SK-N-SH (cell line): ENCODE measurements at regions not wholly inside any gene's neighbourhood (a gene's known extent, or its start where the extent isn't known, plus 50 kb on each side); places are given as distances from the start of the nearest gene placed in this dataset.
"Not testable (repeated sequence)": the region's sequence is repeated elsewhere in the genome, so short reads cannot be mapped to it uniquely, and the experiment has no call there.

Experiments
- CTCF ChIA-PET: fragments of 300-600, 350-600 bp; formaldehyde crosslinking; extraction: SDS; loops from one replicate; lab custom pipeline; 2021; lab: Yijun Ruan, JAX
- POLR2A ChIA-PET: fragments of 350-600 bp; sonication (Branson Sonifier 250); formaldehyde crosslinking; extraction: SDS; loops from one replicate; lab custom pipeline; 2020; ENCODE audit warnings: antibody characterized with exemption, inconsistent platforms; lab: Yijun Ruan, JAX
- DNase-seq: peaks from one replicate; pipeline ENCODE4 v3.0.0; 2012
- H2AFZ ChIP-seq: fragments of 200-600 bp; sonication (generic); 2 replicates; pipeline ENCODE4 v1.8.1; 2016; ENCODE audit warnings: antibody characterized with exemption, mild to moderate bottlenecking, low read depth
- H3F3A ChIP-seq: fragments of 200-600 bp; sonication (generic); replicated peaks from 2 replicates; pipeline ENCODE3; 2016; ENCODE audit warnings: antibody characterized with exemption, mild to moderate bottlenecking; ENCODE audit not compliant: insufficient read depth
- H3K27ac ChIP-seq, 2 experiments: fragments of 200-500 bp in 1 of 2; fragments of 200-600 bp in 1 of 2; sonication (Bioruptor generic) in 1 of 2; sonication (generic), shearing (Covaris generic) in 1 of 2; 2 replicates each; pipeline versions ENCODE4 v1.5.1 to v1.6.1; 2014 to 2016; ENCODE audit warnings: low read depth in 2 of 2, inconsistent platforms in 1 of 2, low read length in 1 of 2, mild to moderate bottlenecking in 1 of 2, mixed read lengths in 1 of 2
- H3K27me3 ChIP-seq: fragments of 200-600 bp; sonication (generic), shearing (Covaris generic); 2 replicates; pipeline ENCODE4 v1.6.1; 2016; ENCODE audit warnings: mixed run types; ENCODE audit not compliant: insufficient read depth
- H3K36me3 ChIP-seq, 2 experiments: fragments of 200-500 bp in 1 of 2; fragments of 200-600 bp in 1 of 2; sonication (Bioruptor generic) in 1 of 2; sonication (generic) in 1 of 2; replicated peaks in 1 of 2; 2 replicates each; pipeline versions ENCODE3 to v1.5.1; 2014 to 2016; ENCODE audit warnings: low read length in 1 of 2, mild to moderate bottlenecking in 1 of 2; ENCODE audit not compliant: insufficient read depth in 2 of 2, control insufficient read depth in 1 of 2
- H3K4me1 ChIP-seq, 2 experiments: fragments of 200-500 bp in 1 of 2; fragments of 200-600 bp in 1 of 2; sonication (Bioruptor generic) in 1 of 2; sonication (generic), shearing (Covaris generic) in 1 of 2; 2 replicates each; pipeline versions ENCODE4 v1.5.1 to v1.6.1; 2014 to 2016; ENCODE audit warnings: low read depth in 1 of 2, low read length in 1 of 2, mixed run types in 1 of 2; ENCODE audit not compliant: insufficient read depth in 2 of 2, control insufficient read depth in 1 of 2
- H3K4me2 ChIP-seq: fragments of 200-600 bp; sonication (generic), shearing (Covaris generic); 2 replicates; pipeline ENCODE4 v1.6.1; 2017; ENCODE audit warnings: mixed run types
- H3K4me3 ChIP-seq, 2 experiments: fragments of 200-500 bp in 1 of 2; fragments of 200-600 bp in 1 of 2; sonication (Bioruptor generic) in 1 of 2; sonication (generic), shearing (Covaris generic) in 1 of 2; 2 replicates each; pipeline versions ENCODE4 v1.5.1 to v1.8.1; 2014 to 2016; ENCODE audit warnings: low read depth in 2 of 2, inconsistent platforms in 1 of 2, low read length in 1 of 2, mild to moderate bottlenecking in 1 of 2, mixed read lengths in 1 of 2, moderate library complexity in 1 of 2
- H3K79me2 ChIP-seq: fragments of 200-600 bp; sonication (generic); 2 replicates; pipeline ENCODE4 v1.8.1; 2017; ENCODE audit warnings: mild to moderate bottlenecking; ENCODE audit not compliant: insufficient read depth
- H3K9ac ChIP-seq: fragments of 200-600 bp; sonication (generic); 2 replicates; pipeline ENCODE4 v1.6.1; 2017; ENCODE audit warnings: mixed run types
- H3K9me2 ChIP-seq: fragments of 200-600 bp; sonication (generic); 2 replicates; pipeline ENCODE4 v1.6.1; 2017; ENCODE audit warnings: mixed run types
- H3K9me3 ChIP-seq: fragments of 200-600 bp; sonication (generic); 2 replicates; pipeline ENCODE4 v1.6.1; 2017; ENCODE audit warnings: mixed run types, mild to moderate bottlenecking, moderate library complexity
- H4K20me1 ChIP-seq: fragments of 200-600 bp; sonication (generic); 2 replicates; pipeline ENCODE4 v1.6.1; 2017; ENCODE audit warnings: mild to moderate bottlenecking, mixed run types; ENCODE audit not compliant: insufficient read depth
- ELF1 ChIP-seq: IDR thresholded peaks from 2 replicates; pipeline ENCODE4 v1.4.0; 2012
- EP300 ChIP-seq, 2 experiments: IDR thresholded peaks; 2 replicates each; pipeline versions ENCODE4 v1.4.0 to v1.6.1; 2012; ENCODE audit warnings: borderline replicate concordance in 1 of 2, low read depth in 1 of 2, low read length in 1 of 2
- EZH2phosphoT487 ChIP-seq: fragments of 200-600 bp; sonication (generic); IDR thresholded peaks from 2 replicates; pipeline ENCODE4 v1.6.1; 2017; ENCODE audit warnings: low read depth, mixed run types, mild to moderate bottlenecking, antibody characterized with exemption, moderate library complexity, borderline replicate concordance
- FOXM1 ChIP-seq: IDR thresholded peaks from 2 replicates; pipeline ENCODE4 v1.4.0; 2012; ENCODE audit warnings: low read depth, mild to moderate bottlenecking
- GATA2 ChIP-seq: sonication (generic); formaldehyde crosslinking; IDR thresholded peaks from 2 replicates; pipeline ENCODE4 v1.5.0; 2020; ENCODE audit warnings: mild to moderate bottlenecking, missing genetic modification reagents
- MEF2A ChIP-seq: IDR thresholded peaks from 2 replicates; pipeline ENCODE4 v1.4.0; 2012; ENCODE audit warnings: low read depth, borderline replicate concordance
- SMC3 ChIP-seq: IDR thresholded peaks from 2 replicates; pipeline ENCODE4 v1.6.1; 2012; ENCODE audit warnings: low read depth, low read length, improper control_type of control experiment
- TAF1 ChIP-seq: IDR thresholded peaks from 2 replicates; pipeline ENCODE4 v1.6.1; 2012; ENCODE audit warnings: low read depth, mild to moderate bottlenecking, low read length, moderate library complexity, borderline replicate concordance
- WGBS: methylation state at CpG from one replicate; pipeline ENCODE4 v1.1.6; 2017; ENCODE audit warnings: low lambda C conversion rate; 5-methylcytosine and 5-hydroxymethylcytosine counted together
- TF ChIP-seq, protein P1 (sequence below): fragments of 200-600 bp; sonication (generic); IDR thresholded peaks from 2 replicates; pipeline ENCODE4 v1.6.1; 2017; ENCODE audit warnings: antibody characterized with exemption, mild to moderate bottlenecking, moderate library complexity
- TF ChIP-seq, protein P2 (sequence below): fragments of 150-350 bp; IDR thresholded peaks from 2 replicates; pipeline ENCODE4 v1.6.1; 2016; ENCODE audit warnings: mild to moderate bottlenecking, low read depth, low read length

DNA sequence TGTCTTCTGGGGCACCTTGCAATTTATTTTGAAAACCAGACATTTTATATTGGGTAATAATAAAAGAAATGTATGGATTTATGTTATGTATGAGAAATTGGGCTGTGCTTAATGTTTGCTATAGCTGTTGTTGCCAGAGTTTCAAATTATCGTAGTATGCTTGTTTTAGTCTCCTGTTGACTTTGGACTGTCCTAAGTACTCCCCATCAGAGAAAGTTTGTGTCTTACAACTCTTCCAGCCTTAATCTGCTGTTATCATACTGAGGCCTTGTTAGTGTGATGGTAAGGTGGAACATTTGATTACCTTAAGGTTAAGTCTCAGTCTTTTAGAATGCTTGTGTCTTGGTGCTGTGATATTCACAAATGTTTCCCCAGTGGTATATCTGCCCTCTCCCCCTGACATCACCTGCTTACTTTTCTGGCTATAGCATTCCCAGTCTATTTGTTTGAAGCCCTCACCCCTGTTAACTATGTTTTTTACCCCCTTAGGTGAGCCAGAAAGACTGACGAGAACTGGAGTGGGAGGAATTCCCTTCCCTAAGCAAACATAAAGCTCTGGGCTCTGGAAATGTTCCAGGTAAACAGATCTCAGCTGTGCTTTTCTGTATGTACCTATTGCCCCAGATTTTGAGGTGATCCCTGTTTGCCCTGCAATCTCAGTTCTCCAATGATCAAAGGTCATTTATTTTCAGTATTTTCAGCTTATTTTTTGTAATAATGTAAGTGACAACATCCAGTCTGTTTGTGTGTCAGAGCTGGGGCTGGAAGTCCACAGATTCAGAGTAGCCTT, 581.1 kb upstream of the CITED2 start:
- H3K4me1 ChIP-seq = no peaks in the 10 kb centered on the region
- H3K9me2 ChIP-seq = no peaks in the 10 kb centered on the region
- POLR2A ChIA-PET = no interaction called here
- 88% methylated on average over 2 of the region's 2 CpGs for WGBS
- H3K9me3 ChIP-seq = peaks cover 15% of the 10 kb centered on the region
- H3F3A ChIP-seq = peaks cover 4% of the 10 kb centered on the region
- H3K4me2 ChIP-seq = no peak overlapping the region
- no peaks in the 10 kb centered on the region for H3K79me2 ChIP-seq
- H3K27me3 ChIP-seq = no peaks in the 10 kb centered on the region
- no peak overlapping the region for H2AFZ ChIP-seq
- no peaks in the 10 kb centered on the region for H4K20me1 ChIP-seq
- DNase-seq = no peak
- H3K27ac ChIP-seq = no peak overlapping the region
- no peak overlapping the region for H3K9ac ChIP-seq
- no peak overlapping the region for H3K4me3 ChIP-seq
- CTCF ChIA-PET = no interaction called here
- TF ChIP-seq ELF1 (no peak), GATA2 (CRISPR knock-in tag) (no peak), SMC3 (no peak), TAF1 (no peak), MEF2A (no peak)
- TF ChIP-seq, protein P1, sequence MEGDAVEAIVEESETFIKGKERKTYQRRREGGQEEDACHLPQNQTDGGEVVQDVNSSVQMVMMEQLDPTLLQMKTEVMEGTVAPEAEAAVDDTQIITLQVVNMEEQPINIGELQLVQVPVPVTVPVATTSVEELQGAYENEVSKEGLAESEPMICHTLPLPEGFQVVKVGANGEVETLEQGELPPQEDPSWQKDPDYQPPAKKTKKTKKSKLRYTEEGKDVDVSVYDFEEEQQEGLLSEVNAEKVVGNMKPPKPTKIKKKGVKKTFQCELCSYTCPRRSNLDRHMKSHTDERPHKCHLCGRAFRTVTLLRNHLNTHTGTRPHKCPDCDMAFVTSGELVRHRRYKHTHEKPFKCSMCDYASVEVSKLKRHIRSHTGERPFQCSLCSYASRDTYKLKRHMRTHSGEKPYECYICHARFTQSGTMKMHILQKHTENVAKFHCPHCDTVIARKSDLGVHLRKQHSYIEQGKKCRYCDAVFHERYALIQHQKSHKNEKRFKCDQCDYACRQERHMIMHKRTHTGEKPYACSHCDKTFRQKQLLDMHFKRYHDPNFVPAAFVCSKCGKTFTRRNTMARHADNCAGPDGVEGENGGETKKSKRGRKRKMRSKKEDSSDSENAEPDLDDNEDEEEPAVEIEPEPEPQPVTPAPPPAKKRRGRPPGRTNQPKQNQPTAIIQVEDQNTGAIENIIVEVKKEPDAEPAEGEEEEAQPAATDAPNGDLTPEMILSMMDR = no peak
- H3K36me3 ChIP-seq = no peaks in the 10 kb centered on the region

DNA sequence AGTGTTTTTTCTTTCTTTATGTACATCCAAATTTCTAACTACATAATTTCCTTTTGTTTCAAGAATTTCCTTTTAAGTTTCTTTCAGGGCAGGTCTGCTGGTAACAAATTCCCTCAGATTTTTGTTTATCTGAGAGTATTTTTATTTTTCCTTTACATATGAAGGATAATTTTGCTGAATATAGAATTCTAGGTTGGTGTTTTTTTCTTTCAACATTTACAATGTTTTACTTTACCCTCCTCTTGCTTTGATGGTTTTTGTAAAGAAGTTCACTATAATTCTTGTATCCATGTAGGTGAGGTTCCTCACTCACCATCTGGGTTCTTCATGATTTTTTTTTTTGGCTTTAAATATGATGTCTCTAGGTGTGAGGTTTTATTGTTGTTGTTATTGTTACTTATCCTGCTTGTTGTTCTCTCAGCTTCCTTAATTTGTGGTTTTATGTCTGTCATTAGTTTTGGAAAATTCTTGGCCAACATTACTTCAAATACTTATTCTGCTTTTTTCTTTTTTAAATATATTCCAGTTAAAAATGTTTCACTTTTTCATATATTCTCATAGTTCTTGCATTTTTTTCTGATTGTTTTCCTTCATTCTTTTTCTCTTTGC, 580.1 kb upstream of the CITED2 start:
- no peak overlapping the region for H3K4me3 ChIP-seq
- peaks cover 15% of the 10 kb centered on the region for H3K9me3 ChIP-seq
- H3K9me2 ChIP-seq = no peaks in the 10 kb centered on the region
- H3K27me3 ChIP-seq = no peaks in the 10 kb centered on the region
- no peak overlapping the region for H3K9ac ChIP-seq
- CTCF ChIA-PET = no interaction called here
- H3K36me3 ChIP-seq = no peaks in the 10 kb centered on the region
- H3K27ac ChIP-seq = no peak overlapping the region
- POLR2A ChIA-PET = no interaction called here
- DNase-seq = no peak
- no peaks in the 10 kb centered on the region for H3K4me1 ChIP-seq
- TF ChIP-seq, protein P2, sequence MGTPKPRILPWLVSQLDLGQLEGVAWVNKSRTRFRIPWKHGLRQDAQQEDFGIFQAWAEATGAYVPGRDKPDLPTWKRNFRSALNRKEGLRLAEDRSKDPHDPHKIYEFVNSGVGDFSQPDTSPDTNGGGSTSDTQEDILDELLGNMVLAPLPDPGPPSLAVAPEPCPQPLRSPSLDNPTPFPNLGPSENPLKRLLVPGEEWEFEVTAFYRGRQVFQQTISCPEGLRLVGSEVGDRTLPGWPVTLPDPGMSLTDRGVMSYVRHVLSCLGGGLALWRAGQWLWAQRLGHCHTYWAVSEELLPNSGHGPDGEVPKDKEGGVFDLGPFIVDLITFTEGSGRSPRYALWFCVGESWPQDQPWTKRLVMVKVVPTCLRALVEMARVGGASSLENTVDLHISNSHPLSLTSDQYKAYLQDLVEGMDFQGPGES = no peak
- TF ChIP-seq EP300 (IDR thresholded peaks at IDR 0.05; ENCODE audit: borderline replicate concordance in 1 of 2, low read depth in 1 of 2, low read length in 1 of 2) (no peak), ELF1 (no peak), EZH2phosphoT487 (no peak), FOXM1 (no peak)
- peaks cover 4% of the 10 kb centered on the region for H3F3A ChIP-seq
- H3K4me2 ChIP-seq = no peak overlapping the region
- H3K79me2 ChIP-seq = no peaks in the 10 kb centered on the region
- H4K20me1 ChIP-seq = no peaks in the 10 kb centered on the region
- no peak overlapping the region for H2AFZ ChIP-seq

DNA sequence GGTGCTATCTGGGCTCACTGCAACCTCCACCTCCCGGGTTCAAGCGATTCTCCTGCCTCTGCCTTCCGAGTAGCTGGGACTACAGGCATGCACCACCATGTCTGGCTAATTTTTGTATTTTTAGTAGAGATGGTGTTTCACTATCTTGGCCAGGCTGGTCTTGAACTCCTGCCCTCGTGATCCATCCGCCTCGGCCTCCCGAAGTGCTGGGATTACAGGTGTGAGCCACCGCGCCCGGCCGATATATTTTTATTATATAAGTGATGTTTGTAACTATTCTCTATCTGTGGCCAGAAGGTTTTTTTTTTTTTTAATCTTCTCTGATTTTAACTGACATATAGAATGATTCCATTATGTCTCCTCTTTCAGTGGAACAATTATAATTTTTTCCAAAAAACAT, 579.3 kb upstream of the CITED2 start:
- CTCF ChIA-PET, DNase-seq, H3K4me1 ChIP-seq, H3F3A ChIP-seq, H3K36me3 ChIP-seq, H3K9ac ChIP-seq, H3K9me2 ChIP-seq, H3K4me3 ChIP-seq, H3K27me3 ChIP-seq, POLR2A ChIA-PET, H4K20me1 ChIP-seq, H3K79me2 ChIP-seq, H3K4me2 ChIP-seq, H2AFZ ChIP-seq, H3K27ac ChIP-seq: not testable (repeated sequence)
- WGBS = 88% methylated on average over 11 of the region's 11 CpGs
- H3K9me3 ChIP-seq = peaks cover 15% of the 10 kb centered on the region
